ENCODE measurements at regions not wholly inside any gene's neighbourhood (a gene's known extent, or its start where the extent isn't known, plus 50 kb on each side); places are given as distances from the start of the nearest gene placed in this dataset.

DNA sequence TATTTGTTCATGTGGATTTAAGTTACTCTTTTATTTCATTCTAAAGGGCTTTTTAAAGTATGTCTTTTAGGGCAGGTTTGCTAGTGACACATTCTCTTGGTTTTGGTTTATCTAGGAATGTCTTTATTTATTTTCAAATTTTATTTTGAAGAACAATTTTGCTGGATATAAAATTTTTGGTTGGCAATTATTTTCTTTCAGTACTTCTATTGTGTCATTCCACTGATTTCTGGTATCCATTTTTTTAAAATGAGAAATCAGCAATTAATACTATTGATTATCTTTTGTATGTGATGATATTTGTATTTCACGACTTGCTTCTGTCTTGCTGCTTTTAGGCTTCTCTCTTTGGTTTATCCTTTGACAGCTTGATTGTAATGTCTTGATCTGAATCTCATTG lies 756.3 kb downstream of the INHBA start:
- Histone ChIP-seq H3K4me3 (no peak overlapping the region), H2AFZ (no peak overlapping the region), H3K4me1 (ENCODE audit: insufficient read depth) (no peaks in the 10 kb centered on the region), H3K4me2 (no peak overlapping the region), H4K20me1 (replicated peaks; ENCODE audit: insufficient read depth) (no peaks in the 10 kb centered on the region), H3K36me3 (ENCODE audit: insufficient read depth) (peaks cover 6% of the 10 kb centered on the region; the same call in 1 of the 2 replicates), H3F3A (replicated peaks; ENCODE audit: low read depth) (no peaks in the 10 kb centered on the region), H3K27ac (ENCODE audit: low read depth) (no peak overlapping the region), H3K79me2 (replicated peaks; ENCODE audit: insufficient read depth) (no peaks in the 10 kb centered on the region), H3K27me3 (ENCODE audit: insufficient read depth) (no peaks in the 10 kb centered on the region), H3K9me2 (ENCODE audit: insufficient read depth) (no peaks in the 10 kb centered on the region)
- H3K27ac Mint-ChIP-seq, result no peak overlapping the region
- H3K4me3 Mint-ChIP-seq, result no peak overlapping the region
- ATAC-seq (no peak), DNase-seq (ENCODE audit: low spot score) (no peak)
- peaks cover 58% of the 10 kb centered on the region for H3K9me3 Mint-ChIP-seq
- TF ChIP-seq CREB1 (CRISPR knock-in tag; IDR thresholded peaks at IDR 0.05; ENCODE audit: low read depth), result no peak
- TF ChIP-seq ZNF462 (CRISPR knock-in tag; IDR thresholded peaks at IDR 0.05), result no peak
- TF ChIP-seq JUNB (IDR thresholded peaks at IDR 0.05; ENCODE audit: unreplicated experiment), result no peak
- no peak for TF ChIP-seq EZH2phosphoT487 (IDR thresholded peaks at IDR 0.05; ENCODE audit: unreplicated experiment)
- TF ChIP-seq EZH2 (IDR thresholded peaks at IDR 0.05; ENCODE audit: low read depth, unreplicated experiment), result no peak
- no peak for TF ChIP-seq ZNF331 (CRISPR knock-in tag; IDR thresholded peaks at IDR 0.05; ENCODE audit: low read depth)
- TF ChIP-seq ZNF114 (CRISPR knock-in tag; IDR thresholded peaks at IDR 0.05), result no peak
- TF ChIP-seq STAT1 (IDR thresholded peaks at IDR 0.05; ENCODE audit: unreplicated experiment), result no peak
- TF ChIP-seq, protein P1, sequence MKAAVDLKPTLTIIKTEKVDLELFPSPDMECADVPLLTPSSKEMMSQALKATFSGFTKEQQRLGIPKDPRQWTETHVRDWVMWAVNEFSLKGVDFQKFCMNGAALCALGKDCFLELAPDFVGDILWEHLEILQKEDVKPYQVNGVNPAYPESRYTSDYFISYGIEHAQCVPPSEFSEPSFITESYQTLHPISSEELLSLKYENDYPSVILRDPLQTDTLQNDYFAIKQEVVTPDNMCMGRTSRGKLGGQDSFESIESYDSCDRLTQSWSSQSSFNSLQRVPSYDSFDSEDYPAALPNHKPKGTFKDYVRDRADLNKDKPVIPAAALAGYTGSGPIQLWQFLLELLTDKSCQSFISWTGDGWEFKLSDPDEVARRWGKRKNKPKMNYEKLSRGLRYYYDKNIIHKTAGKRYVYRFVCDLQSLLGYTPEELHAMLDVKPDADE (IDR thresholded peaks at IDR 0.05), result no peak
- TF ChIP-seq, protein P2, sequence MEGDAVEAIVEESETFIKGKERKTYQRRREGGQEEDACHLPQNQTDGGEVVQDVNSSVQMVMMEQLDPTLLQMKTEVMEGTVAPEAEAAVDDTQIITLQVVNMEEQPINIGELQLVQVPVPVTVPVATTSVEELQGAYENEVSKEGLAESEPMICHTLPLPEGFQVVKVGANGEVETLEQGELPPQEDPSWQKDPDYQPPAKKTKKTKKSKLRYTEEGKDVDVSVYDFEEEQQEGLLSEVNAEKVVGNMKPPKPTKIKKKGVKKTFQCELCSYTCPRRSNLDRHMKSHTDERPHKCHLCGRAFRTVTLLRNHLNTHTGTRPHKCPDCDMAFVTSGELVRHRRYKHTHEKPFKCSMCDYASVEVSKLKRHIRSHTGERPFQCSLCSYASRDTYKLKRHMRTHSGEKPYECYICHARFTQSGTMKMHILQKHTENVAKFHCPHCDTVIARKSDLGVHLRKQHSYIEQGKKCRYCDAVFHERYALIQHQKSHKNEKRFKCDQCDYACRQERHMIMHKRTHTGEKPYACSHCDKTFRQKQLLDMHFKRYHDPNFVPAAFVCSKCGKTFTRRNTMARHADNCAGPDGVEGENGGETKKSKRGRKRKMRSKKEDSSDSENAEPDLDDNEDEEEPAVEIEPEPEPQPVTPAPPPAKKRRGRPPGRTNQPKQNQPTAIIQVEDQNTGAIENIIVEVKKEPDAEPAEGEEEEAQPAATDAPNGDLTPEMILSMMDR (conservative IDR thresholded peaks at IDR 0.05; ENCODE audit: low read depth in 2 of 2), result no peak
- peaks cover 5% of the 10 kb centered on the region for H3K27me3 Mint-ChIP-seq (ENCODE audit: insufficient read depth, low read depth, poor library complexity)
- H3K4me1 Mint-ChIP-seq, result no peaks in the 10 kb centered on the region
- peaks cover 25% of the 10 kb centered on the region for H3K36me3 Mint-ChIP-seq (ENCODE audit: low read depth)

All from GM23338 (cell line).